IMR-90 (cell line): ENCODE measurements at regions not wholly inside any gene's neighbourhood (a gene's known extent, or its start where the extent isn't known, plus 50 kb on each side); places are given as distances from the start of the nearest gene placed in this dataset.

Source experiments
- ATAC-seq: fragments of 200-7000 bp; cut with Tn5 transposase; 2 replicates; pipeline ENCODE4 v1.9.1; 2020; ENCODE audit warnings: low read depth, mild to moderate bottlenecking, moderate library complexity
- BruUV-seq: library from RNA; stranded (reverse); fragments of 400-500 nt; replicated peaks from 2 replicates; lab custom pipeline; 2021; lab: Mats Ljungman, UMichigan
- CTCF ChIA-PET: fragments of 300-600 bp; formaldehyde crosslinking; extraction: SDS; loops from one replicate; lab custom pipeline; 2021; ENCODE audit warnings: antibody characterized with exemption; lab: Yijun Ruan, JAX
- POLR2A ChIA-PET: fragments of 300-600 bp; sonication (Branson Sonifier 250); formaldehyde crosslinking; loops from one replicate; lab custom pipeline; 2022; ENCODE audit warnings: antibody characterized with exemption; ENCODE audit not compliant: unreplicated experiment; lab: Charles Lee
- DNase-seq: peaks from one replicate; pipeline ENCODE4 v3.0.0; 2013
- H2AFZ ChIP-seq: replicated peaks from 2 replicates; pipeline ENCODE3; 2013; ENCODE audit warnings: low read length, mild to moderate bottlenecking; ENCODE audit not compliant: poor library complexity
- H2AK5ac ChIP-seq: 2 replicates; pipeline ENCODE4 v1.6.1; 2013; ENCODE audit warnings: low read depth, low read length, inconsistent platforms
- H2AK9ac ChIP-seq: replicated peaks from 2 replicates; pipeline ENCODE3; 2013; ENCODE audit warnings: mild to moderate bottlenecking, low read depth, low read length, moderate library complexity; ENCODE audit not compliant: poor library complexity
- H2BK120ac ChIP-seq: 2 replicates; pipeline ENCODE4 v1.6.1; 2013; ENCODE audit warnings: low read depth, low read length, inconsistent platforms
- H2BK15ac ChIP-seq: 3 replicates; pipeline ENCODE4 v1.6.1; 2013; ENCODE audit warnings: low read depth, low read length, inconsistent platforms
- H2BK20ac ChIP-seq: 2 replicates; pipeline ENCODE4 v1.6.1; 2013; ENCODE audit warnings: low read depth, mild to moderate bottlenecking, inconsistent platforms, low read length, moderate library complexity
- H2BK5ac ChIP-seq: 2 replicates; pipeline ENCODE4 v1.6.1; 2013; ENCODE audit warnings: mild to moderate bottlenecking, low read depth, low read length, inconsistent platforms; ENCODE audit not compliant: poor library complexity, severe bottlenecking
- H3K14ac ChIP-seq: replicated peaks from 2 replicates; pipeline ENCODE4 v1.6.1; 2013; ENCODE audit warnings: low read depth, low read length, inconsistent platforms
- H3K18ac ChIP-seq: 2 replicates; pipeline ENCODE4 v1.6.1; 2013; ENCODE audit warnings: low read depth, low read length, control low read depth
- H3K23ac ChIP-seq: 2 replicates; pipeline ENCODE4 v1.6.1; 2013; ENCODE audit warnings: low read depth, low read length, inconsistent platforms
- H3K27ac ChIP-seq: 2 replicates; pipeline ENCODE4 v1.5.1; 2013; ENCODE audit warnings: mild to moderate bottlenecking, control low read depth, low read length; ENCODE audit not compliant: insufficient read depth
- H3K27me3 ChIP-seq: 2 replicates; pipeline ENCODE4 v1.6.1; 2013; ENCODE audit warnings: low read length; ENCODE audit not compliant: control insufficient read depth, insufficient read depth
- H3K36me3 ChIP-seq: 2 replicates; pipeline ENCODE4 v1.6.1; 2013; ENCODE audit warnings: low read length, mixed read lengths; ENCODE audit not compliant: control insufficient read depth, insufficient read depth
- H3K4ac ChIP-seq: 2 replicates; pipeline ENCODE4 v1.6.1; 2013; ENCODE audit warnings: low read depth, low read length, inconsistent platforms
- H3K4me1 ChIP-seq: 2 replicates; pipeline ENCODE4 v1.6.1; 2013; ENCODE audit warnings: low read length, mixed read lengths; ENCODE audit not compliant: control insufficient read depth, insufficient read depth
- H3K4me2 ChIP-seq: 2 replicates; pipeline ENCODE4 v1.6.1; 2013; ENCODE audit warnings: low read depth, mild to moderate bottlenecking, control low read depth, low read length, moderate library complexity
- H3K4me3 ChIP-seq: 2 replicates; pipeline ENCODE4 v1.5.1; 2013; ENCODE audit warnings: low read depth, mild to moderate bottlenecking, control low read depth, low read length, moderate library complexity; ENCODE audit not compliant: insufficient read depth
- H3K56ac ChIP-seq: 2 replicates; pipeline ENCODE4 v1.6.1; 2013; ENCODE audit warnings: low read length, inconsistent platforms; ENCODE audit not compliant: insufficient read depth; ENCODE audit errors: extremely low read depth
- H3K79me1 ChIP-seq, 2 experiments: 2 replicates each; pipeline ENCODE4 v1.6.1; 2013; ENCODE audit warnings: low read length in 2 of 2, inconsistent platforms in 1 of 2, low read depth in 1 of 2
- H3K9ac ChIP-seq: 2 replicates; pipeline ENCODE4 v1.6.1; 2013; ENCODE audit warnings: low read depth, low read length, control low read depth
- H3K9me1 ChIP-seq: 2 replicates; pipeline ENCODE4 v1.6.1; 2013; ENCODE audit warnings: low read length, inconsistent platforms; ENCODE audit not compliant: insufficient read depth
- H3K9me3 ChIP-seq: 2 replicates; pipeline ENCODE4 v1.6.1; 2013; ENCODE audit warnings: low read length; ENCODE audit not compliant: control insufficient read depth, insufficient read depth
- H4K20me1 ChIP-seq: 2 replicates; pipeline ENCODE4 v1.6.1; 2013; ENCODE audit warnings: low read length, inconsistent platforms; ENCODE audit not compliant: insufficient read depth
- H4K5ac ChIP-seq: 2 replicates; pipeline ENCODE4 v1.6.1; 2013; ENCODE audit warnings: mild to moderate bottlenecking, low read depth, low read length, control low read depth
- H4K8ac ChIP-seq, 2 experiments: 2 replicates each; pipeline ENCODE4 v1.6.1; 2013; ENCODE audit warnings: low read depth in 2 of 2, low read length in 2 of 2, control low read depth in 1 of 2, inconsistent platforms in 1 of 2
- H4K91ac ChIP-seq: 2 replicates; pipeline ENCODE4 v1.6.1; 2013; ENCODE audit warnings: low read depth, low read length, inconsistent platforms; ENCODE audit not compliant: insufficient read depth
- BHLHE40 ChIP-seq: fragments of 150-350 bp; IDR thresholded peaks from 2 replicates; pipeline ENCODE4 v1.6.1; 2016; ENCODE audit warnings: mild to moderate bottlenecking, low read depth, low read length
- CEBPB ChIP-seq: IDR thresholded peaks from 2 replicates; pipeline ENCODE4 v1.6.1; 2012; ENCODE audit warnings: low read depth, low read length, improper control_type of control experiment
- CHD1 ChIP-seq: IDR thresholded peaks from 2 replicates; pipeline ENCODE4 v1.6.1; 2012; ENCODE audit warnings: low read depth, low read length, improper control_type of control experiment
- CTCF ChIP-seq: conservative IDR thresholded peaks from 2 replicates; pipeline ENCODE4 v1.5.1; 2012; ENCODE audit warnings: mild to moderate bottlenecking, low read depth, low read length, improper control_type of control experiment
- ELK1 ChIP-seq: fragments of 150-350 bp; IDR thresholded peaks from 2 replicates; pipeline ENCODE4 v1.6.1; 2016; ENCODE audit warnings: low read depth, mild to moderate bottlenecking, low read length, moderate library complexity, borderline replicate concordance
- MAFK ChIP-seq: IDR thresholded peaks from 2 replicates; pipeline ENCODE4 v1.6.1; 2012; ENCODE audit warnings: low read depth, low read length, improper control_type of control experiment
- MAZ ChIP-seq: IDR thresholded peaks from 2 replicates; pipeline ENCODE4 v1.6.1; 2012; ENCODE audit warnings: low read depth, mild to moderate bottlenecking, low read length, improper control_type of control experiment, moderate library complexity, borderline replicate concordance
- RCOR1 ChIP-seq: IDR thresholded peaks from 2 replicates; pipeline ENCODE4 v1.6.1; 2012; ENCODE audit warnings: mild to moderate bottlenecking, low read length, improper control_type of control experiment; ENCODE audit not compliant: insufficient replicate concordance
- RFX5 ChIP-seq: IDR thresholded peaks from 2 replicates; pipeline ENCODE4 v1.8.0; 2012; ENCODE audit warnings: low read depth, mild to moderate bottlenecking, low read length, moderate library complexity
- SMC3 ChIP-seq: fragments of 150-350 bp; IDR thresholded peaks from 2 replicates; pipeline ENCODE4 v1.6.1; 2016; ENCODE audit warnings: low read depth, mild to moderate bottlenecking, antibody characterized with exemption, low read length, moderate library complexity
- dilution Hi-C: fragments of 300-500 bp; cut with HindIII; formaldehyde crosslinking; loops from one replicate; pipeline ENCODE4 v1.14.3; 2018; ENCODE audit warnings: low sequenced_read_pairs; ENCODE audit not compliant: unreplicated experiment
- in situ Hi-C: fragments of 300-500 bp; cut with MboI; formaldehyde crosslinking; loops from 3 replicates; pipeline ENCODE4 v1.14.3; 2019; ENCODE audit warnings: low sequenced_read_pairs, inconsistent platforms, mixed read lengths
- intact Hi-C: fragments of 100-400 bp; cut with micrococcal nuclease; formaldehyde crosslinking; loops from 2 replicates; pipeline ENCODE4 v1.10.0; 2022

- no peak for DNase-seq
- Histone ChIP-seq H3K36me3 (no peaks in the 10 kb centered on the region), H2BK15ac (no peak overlapping the region), H4K8ac (no peak overlapping the region), H4K5ac (no peak overlapping the region), H2BK5ac (no peak overlapping the region), H4K20me1 (no peaks in the 10 kb centered on the region), H2BK20ac (no peak overlapping the region), H3K14ac (no peak overlapping the region), H3K4me2 (no peak overlapping the region), H3K9me3 (no peaks in the 10 kb centered on the region), H2AK5ac (no peak overlapping the region), H3K9ac (no peak overlapping the region), H2AK9ac (no peak overlapping the region), H2AFZ (no peak overlapping the region), H3K27me3 (no peaks in the 10 kb centered on the region), H3K4ac (no peak overlapping the region), H3K18ac (no peak overlapping the region), H3K4me1 (no peaks in the 10 kb centered on the region), H3K4me3 (no peak overlapping the region), H3K23ac (no peak overlapping the region), H2BK120ac (no peak overlapping the region), H3K9me1 (no peaks in the 10 kb centered on the region), H3K56ac (no peak overlapping the region), H3K79me1 (no peaks in the 10 kb centered on the region), H4K91ac (no peak overlapping the region), H3K27ac (no peak overlapping the region)
- ChIA-PET POLR2A (no interaction called here), CTCF (no interaction called here)
- dilution Hi-C loops (no loop called here), in situ Hi-C loops (no loop called here), intact Hi-C loops (no loop called here)
- no peak for ATAC-seq
- BruUV-seq, result no TSS peak
- TF ChIP-seq RFX5 (no peak), RCOR1 (no peak), CTCF (no peak), BHLHE40 (no peak), SMC3 (no peak), ELK1 (no peak), MAFK (no peak), MAZ (no peak), CEBPB (no peak), CHD1 (no peak)
Measured at GRCh38 chr9:77094150-77094549, 74.7 kb downstream of the FOXB2 start.
